HFF-Myc (cell line): ENCODE measurements at regions not wholly inside any gene's neighbourhood (a gene's known extent, or its start where the extent isn't known, plus 50 kb on each side); places are given as distances from the start of the nearest gene placed in this dataset.
"Not testable (repeated sequence)": the region's sequence is repeated elsewhere in the genome, so short reads cannot be mapped to it uniquely, and the experiment has no call there.

ENCODE experiments used
- DNase-seq: peaks from one replicate; pipeline ENCODE4 v3.0.0-alpha.2; 2011; ENCODE audit warnings: low read depth; ENCODE audit errors: extremely low read depth
- H3K4me3 ChIP-seq: replicated peaks from 2 replicates; pipeline ENCODE4 v1.5.1; 2011; ENCODE audit warnings: low read depth, mild to moderate bottlenecking, control low read depth, low read length
- TF ChIP-seq, protein P1 (sequence below): IDR thresholded peaks from 2 replicates; pipeline ENCODE4 v1.5.1; 2012; ENCODE audit warnings: mild to moderate bottlenecking, low read depth, low read length, control low read depth; ENCODE audit errors: missing control alignments

- no peak overlapping the region for H3K4me3 ChIP-seq
- TF ChIP-seq, protein P1, sequence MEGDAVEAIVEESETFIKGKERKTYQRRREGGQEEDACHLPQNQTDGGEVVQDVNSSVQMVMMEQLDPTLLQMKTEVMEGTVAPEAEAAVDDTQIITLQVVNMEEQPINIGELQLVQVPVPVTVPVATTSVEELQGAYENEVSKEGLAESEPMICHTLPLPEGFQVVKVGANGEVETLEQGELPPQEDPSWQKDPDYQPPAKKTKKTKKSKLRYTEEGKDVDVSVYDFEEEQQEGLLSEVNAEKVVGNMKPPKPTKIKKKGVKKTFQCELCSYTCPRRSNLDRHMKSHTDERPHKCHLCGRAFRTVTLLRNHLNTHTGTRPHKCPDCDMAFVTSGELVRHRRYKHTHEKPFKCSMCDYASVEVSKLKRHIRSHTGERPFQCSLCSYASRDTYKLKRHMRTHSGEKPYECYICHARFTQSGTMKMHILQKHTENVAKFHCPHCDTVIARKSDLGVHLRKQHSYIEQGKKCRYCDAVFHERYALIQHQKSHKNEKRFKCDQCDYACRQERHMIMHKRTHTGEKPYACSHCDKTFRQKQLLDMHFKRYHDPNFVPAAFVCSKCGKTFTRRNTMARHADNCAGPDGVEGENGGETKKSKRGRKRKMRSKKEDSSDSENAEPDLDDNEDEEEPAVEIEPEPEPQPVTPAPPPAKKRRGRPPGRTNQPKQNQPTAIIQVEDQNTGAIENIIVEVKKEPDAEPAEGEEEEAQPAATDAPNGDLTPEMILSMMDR = no peak
- DNase-seq = no peak
These were observed 148.4 kb upstream of the MEX3C start for GRCh38 chr18:51345848-51346391.

DNA sequence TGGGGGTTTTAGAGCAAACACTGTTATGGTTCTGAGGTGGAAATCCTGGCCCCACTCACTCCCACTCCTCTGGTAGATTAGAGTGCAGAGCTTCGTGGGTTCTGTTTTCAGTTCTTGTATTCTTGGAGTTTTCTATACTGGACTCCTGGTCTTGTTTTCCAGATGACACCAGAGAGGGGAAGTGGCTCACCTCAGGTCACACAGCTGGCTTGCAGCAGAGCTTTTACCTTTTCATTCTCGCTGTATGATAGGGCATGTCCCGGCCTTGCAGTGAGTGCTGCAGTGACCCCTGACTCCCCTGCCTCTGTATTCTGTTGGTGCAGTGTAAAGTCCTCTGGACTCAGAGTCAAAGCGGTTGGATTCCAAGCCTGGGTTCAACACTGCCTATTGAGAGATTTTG is 148.9 kb upstream of the MEX3C start:
- H3K4me3 ChIP-seq = no peak overlapping the region
- TF ChIP-seq, protein P1 = no peak
- no peak for DNase-seq

DNA sequence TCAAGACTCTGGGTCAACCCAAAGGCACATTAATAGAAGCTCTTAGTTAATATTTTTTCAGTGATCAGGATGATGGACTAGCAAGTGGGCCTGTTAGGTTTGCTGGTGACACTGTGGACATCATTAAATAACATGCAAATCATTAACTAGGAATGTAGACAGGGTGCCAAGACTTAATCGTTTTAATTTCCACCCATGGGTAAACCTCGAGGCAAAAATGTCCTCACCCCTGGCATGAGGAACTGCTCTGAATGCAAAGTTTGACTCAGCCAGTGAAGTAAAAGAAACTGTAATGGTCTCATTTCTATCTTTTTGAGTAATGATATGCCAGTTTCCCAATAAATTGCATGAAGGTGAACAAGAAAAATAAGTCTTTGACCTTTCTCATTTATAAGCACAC is 152.6 kb upstream of the MEX3C start:
- H3K4me3 ChIP-seq = no peak overlapping the region
- no peak for DNase-seq
- TF ChIP-seq, protein P1 = no peak

GRCh38 chr18:51355841-51356240 is 158.4 kb upstream of the MEX3C start:
- no peak for DNase-seq
- TF ChIP-seq, protein P1 = no peak
- no peak overlapping the region for H3K4me3 ChIP-seq

- H3K4me3 ChIP-seq, DNase-seq: not testable (repeated sequence)
These were observed 162.8 kb upstream of the MEX3C start for GRCh38 chr18:51360301-51360700.

GRCh38 chr18:51361130-51361860 is 163.8 kb upstream of the MEX3C start:
- no peak for DNase-seq
- TF ChIP-seq, protein P1 = no peak
- H3K4me3 ChIP-seq = no peak overlapping the region

DNA sequence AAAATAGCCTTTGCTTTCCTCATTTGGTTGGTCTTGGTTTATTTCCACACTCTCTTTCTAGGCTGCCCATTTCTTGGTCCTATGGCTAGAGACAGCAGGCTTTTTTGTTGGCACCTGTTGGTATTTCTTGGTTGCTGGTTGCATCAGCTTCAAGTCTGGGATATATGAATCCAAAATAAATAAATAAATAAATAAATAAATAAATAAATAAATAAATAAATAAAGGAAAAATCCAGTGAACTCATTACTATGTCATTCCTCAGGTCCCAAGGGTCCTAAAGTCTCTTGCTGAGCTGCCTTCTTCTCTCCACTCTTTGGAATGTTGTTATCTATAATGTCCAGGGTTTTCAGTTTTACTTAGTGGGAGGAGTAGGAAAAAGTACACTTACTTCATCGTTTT is 165.9 kb upstream of the MEX3C start:
- H3K4me3 ChIP-seq = no peak overlapping the region
- TF ChIP-seq, protein P1 = no peak
- no peak for DNase-seq
